HG03064 (cell line): ENCODE measurements at regions not wholly inside any gene's neighbourhood (a gene's known extent, or its start where the extent isn't known, plus 50 kb on each side); places are given as distances from the start of the nearest gene placed in this dataset.

Source experiments
- ATAC-seq: cut with Tn5 transposase; IDR thresholded peaks from one replicate; pipeline ENCODE4 v1.9.1; 2021; ENCODE audit warnings: low read depth; ENCODE audit not compliant: unreplicated experiment

DNA sequence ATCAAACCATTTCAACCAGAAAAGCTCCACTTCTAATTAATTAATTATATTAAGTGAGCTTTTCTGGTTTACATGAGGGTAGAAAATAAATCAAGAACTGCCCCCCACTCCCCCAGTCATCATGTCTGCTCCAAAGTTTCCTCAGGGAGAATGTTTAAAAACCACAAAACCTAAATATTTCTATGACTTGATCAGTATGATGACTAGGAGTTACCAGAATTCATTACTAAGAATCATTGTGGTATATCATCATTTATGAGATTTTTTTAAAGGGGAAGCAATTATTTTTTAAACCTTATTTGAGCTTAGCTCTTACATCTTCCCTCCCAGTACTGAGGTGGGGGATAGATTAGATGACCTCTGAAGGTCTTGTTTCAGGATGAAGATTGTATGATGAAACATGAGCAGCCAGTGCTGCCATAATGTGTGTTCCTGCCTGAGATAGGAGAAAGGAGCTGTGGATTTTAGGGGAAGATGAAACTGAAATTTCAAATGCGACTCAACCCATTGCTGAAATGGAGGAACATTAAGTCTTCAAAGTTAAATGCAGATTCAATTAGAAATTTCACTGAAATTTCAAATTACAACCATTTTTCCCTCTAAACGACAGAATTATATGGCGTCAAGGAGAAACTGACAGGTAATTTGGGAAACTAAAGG, 401.3 kb upstream of the CADM1 start:
- ATAC-seq: no peak

- ATAC-seq: no peak
Observed at GRCh38 chr11:115903179-115903578, 399.0 kb upstream of the CADM1 start.

DNA sequence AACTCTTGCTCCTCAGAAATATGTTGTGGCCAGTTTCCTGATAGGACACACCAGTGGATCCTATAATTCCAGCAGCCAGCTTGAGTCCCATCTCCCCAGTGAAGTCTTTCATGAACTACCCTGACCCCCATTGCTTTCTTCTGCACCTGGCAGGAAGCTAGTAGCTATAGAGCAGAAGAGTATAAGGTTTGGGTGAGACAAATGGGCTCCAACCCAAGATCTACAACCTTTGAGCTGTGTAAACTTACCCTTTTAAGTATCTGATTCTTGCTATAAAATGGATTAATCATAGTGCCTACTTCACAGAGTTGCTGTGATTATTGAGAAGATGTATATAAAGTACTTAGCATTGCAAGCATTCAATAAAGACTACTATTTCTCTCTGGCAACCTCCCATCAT, 396.9 kb upstream of the CADM1 start:
- no peak for ATAC-seq

- ATAC-seq: no peak
Observed at GRCh38 chr11:115900111-115900510, 395.9 kb upstream of the CADM1 start.

DNA sequence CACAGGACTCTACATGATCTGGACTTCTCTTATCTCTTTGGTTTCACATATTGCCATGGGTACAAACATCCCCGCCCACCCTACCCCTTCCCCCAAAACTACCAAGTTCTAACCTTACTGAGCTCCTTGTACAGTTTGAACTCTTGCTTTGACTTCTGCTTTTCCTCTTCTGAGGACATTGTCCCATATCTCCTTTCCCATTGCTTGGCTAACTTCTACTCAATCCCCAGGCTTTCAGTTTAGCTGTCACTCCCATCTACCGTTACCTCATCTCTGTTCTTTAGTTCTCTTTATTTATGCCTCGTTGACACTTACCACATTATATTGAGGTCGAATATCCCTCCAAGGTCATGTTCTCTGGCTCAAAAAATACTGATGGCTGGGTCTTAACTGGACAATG, 393.5 kb upstream of the CADM1 start:
- no peak for ATAC-seq

DNA sequence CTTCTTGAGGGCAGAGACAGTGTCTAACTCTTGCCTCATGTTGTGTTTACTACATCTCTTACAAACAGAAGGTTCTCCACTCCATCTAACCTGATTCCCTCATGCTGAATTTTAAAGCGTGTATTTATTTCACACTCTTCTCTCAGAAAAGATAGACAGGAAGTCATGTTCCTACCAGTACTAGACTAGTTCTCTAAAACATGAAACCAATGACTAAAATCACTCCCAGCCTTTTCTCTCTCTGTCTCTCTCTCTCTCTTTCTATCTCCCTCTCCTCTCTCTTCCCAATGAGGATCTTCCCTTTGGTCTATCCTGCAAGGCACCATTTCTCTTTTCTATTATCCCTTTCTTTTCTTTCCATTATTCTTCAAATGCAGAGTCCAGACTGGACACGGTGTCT, 391.9 kb upstream of the CADM1 start:
- ATAC-seq: no peak

GRCh38 chr11:115895594-115895993, 391.4 kb upstream of the CADM1 start:
- no peak for ATAC-seq

GRCh38 chr11:115894176-115894575, 390.0 kb upstream of the CADM1 start:
- no peak for ATAC-seq

DNA sequence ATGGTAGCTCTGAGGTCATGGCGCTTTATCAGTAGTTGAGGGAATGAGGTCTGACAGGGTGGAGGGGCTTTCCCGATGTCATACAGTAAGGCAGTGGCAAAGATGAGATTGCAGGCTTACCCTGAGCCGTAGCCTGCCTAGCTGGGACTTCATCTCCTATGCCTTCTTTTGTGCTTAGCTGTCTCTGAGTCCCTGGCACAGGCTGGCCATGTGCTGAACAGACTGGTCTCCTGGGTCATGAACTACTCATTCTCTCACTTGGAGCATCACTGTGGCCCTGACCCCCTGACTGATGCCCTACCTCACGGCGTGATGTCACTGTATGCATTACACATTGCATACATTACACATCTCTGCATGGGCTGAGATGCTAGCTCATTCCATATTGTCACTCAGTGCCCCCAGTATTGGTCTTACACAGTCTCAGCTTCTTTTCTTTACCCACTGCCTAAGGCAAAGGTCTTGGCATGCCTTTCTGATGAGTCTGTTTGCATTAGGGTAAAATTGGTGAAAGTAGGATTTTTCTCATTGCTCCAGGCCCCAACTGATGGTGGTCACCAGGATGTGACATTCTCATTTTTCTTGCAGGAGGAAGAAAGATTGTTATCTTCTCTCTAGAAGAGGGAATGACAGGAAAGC, 389.4 kb upstream of the CADM1 start:
- no peak for ATAC-seq

DNA sequence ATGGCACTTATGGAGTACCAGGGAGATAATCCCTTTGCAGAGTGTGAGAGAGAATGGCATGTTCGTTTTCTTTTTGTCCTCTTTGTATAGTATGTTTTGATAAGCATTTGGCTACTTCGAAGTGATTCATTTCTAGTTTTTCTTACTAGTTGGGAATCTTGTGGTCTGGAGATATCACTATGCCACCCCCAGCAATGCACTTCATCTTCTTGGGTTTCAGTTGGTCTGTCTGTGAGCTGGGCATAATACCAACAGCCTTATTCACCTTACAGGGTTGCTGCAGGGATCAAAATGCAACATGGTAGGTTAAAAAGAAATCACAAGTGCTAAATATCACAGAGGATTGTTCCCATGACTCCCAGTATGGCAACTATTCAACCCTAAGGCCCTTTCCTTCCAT, 387.8 kb upstream of the CADM1 start:
- ATAC-seq: no peak

DNA sequence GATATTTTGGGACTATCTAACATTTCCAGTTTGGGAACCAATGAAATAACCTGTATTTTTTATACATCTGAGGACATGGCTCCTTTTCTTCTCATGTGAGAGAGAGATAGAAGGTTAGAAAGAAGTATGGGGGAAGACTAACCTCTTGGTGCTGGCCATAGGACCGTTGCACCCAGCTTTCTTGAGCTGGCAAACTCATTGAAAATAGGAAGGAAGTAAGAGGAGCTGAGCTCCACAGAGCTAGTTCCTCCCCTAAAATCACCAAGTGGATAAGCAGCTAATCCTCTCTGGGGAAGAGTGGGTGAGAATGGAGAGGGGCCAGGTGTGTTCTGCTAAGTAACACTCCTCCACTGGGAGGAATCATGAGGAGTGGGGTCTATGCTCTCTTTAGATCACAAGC, 387.4 kb upstream of the CADM1 start:
- no peak for ATAC-seq

- no peak for ATAC-seq
Observed at GRCh38 chr11:115890500-115890899, 386.3 kb upstream of the CADM1 start.

DNA sequence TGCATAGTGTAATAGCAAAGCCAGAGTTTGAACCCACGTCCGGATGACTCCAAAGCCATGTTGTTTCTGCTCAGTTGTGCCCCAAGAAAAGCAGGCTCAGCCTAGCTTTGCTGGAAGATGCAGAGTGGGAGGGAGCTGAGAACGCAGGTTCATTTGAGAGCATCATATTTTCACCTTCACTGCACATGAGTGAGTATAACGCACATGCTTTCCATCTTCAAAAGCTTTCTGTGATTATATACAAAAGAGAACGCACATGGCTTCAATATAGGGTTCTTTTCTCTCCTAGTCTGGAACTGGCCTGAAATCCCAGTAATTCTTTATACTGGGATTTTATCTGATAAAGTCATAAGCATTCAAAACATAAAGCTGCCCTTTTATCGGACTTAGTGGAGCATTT, 385.5 kb upstream of the CADM1 start:
- ATAC-seq: no peak

GRCh38 chr11:115887727-115888126, 383.5 kb upstream of the CADM1 start:
- ATAC-seq: no peak

GRCh38 chr11:115887316-115887715, 383.1 kb upstream of the CADM1 start:
- no peak for ATAC-seq

DNA sequence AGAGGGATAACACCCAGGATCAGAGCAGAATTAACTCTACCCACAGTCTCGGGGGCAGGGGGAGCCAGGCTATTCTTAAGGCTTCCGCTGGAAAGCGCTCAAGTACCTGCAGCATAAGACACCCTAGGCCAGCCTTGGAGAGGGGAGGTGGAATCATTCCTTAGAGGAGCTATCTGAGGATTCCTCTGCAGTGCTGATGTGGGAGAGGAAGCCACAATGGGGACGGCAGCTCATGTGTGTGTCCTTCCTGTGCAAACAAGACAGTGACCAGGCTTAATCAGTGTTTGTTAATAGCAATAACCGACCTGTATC, 382.2 kb upstream of the CADM1 start:
- no peak for ATAC-seq

DNA sequence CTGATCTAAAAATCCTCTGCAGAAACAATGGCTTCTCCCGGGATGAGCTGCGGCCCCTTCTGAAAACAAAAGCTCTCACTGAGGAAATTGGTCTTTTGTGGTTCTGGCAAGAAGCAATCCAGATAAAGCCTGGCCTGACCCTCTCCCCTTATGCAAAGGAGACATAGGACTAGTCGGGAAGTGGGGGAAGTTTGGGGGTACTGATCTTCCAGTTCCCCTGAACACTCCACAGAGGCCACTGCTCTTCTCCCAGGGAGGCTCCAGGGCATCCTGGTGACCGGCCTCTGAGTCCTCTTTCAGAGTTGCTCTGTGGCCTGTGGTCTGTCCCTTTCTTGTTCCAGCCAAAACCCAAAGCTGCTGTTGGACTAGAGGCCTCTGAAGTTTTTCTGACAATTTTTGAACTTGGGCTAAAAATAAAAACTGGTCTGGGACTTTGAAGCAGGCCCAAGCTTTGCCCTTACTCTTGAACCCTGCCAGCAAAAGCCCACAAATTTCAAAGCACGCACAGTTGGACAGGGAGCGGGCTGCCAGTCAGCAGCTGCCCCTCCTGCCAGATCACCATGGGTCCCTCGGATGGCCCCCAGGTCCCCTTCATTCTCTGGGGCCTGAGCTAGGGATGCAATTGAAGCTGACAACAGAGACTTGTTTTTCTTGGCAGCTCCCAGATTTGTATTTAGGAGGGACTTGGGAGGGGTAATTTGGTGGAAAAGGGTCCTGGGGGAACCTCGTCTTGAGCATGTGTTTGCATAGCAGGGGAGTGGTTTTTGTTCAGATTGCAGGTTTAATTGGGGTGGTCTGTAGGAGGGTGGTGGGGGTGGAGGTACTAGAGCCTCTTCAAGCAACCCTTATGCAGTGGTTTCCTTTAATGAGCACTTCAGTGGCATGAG, 381.6 kb upstream of the CADM1 start:
- ATAC-seq: no peak

GRCh38 chr11:115884800-115885534, 380.8 kb upstream of the CADM1 start:
- no peak for ATAC-seq

DNA sequence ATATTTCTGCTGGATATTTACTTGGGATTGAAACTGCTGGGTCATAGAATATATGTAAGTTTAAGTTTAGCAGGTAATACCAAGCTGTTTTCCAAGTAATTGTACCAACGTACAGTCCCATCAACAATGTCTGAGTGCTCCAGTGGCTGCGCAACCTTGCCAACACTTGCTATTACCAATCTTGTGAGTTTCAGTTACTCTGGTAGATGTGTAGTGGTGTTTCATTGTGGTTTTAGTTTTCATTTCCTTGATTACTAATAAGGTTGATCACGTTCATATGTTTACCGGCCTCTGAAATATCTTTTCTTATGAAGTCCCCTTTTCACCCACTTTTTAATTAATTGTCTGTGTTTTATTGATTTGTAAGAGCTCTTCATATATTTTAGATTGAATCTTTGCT, 370.6 kb upstream of the CADM1 start:
- peak; percentile 82 for ATAC-seq

- no peak for ATAC-seq
Observed at GRCh38 chr11:115873813-115874212, 369.6 kb upstream of the CADM1 start.

DNA sequence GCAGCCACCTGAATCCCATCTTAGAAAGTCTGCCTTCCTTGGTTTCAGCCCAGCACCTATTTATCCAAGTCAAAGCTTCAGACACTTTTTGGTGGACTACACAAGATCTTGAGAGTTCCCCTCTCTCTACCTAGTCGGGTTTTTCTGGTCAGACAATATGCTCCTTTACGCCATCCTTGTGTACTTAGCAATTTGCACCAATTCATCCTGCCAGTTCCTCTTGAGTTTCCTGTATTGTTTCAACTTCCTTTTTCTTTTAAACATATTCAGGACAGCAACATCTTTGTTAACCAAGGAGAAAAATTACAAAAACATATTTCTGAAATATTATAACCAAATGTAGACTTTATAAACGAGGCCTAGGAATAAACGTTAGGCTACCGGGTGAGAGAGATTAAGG, 368.2 kb upstream of the CADM1 start:
- ATAC-seq: no peak
